HFFc6 (cell line): ENCODE measurements at regions not wholly inside any gene's neighbourhood (a gene's known extent, or its start where the extent isn't known, plus 50 kb on each side); places are given as distances from the start of the nearest gene placed in this dataset.

ENCODE experiments used
- DNase-seq: peaks from one replicate; pipeline ENCODE4 v3.0.0-alpha.2; 2018
- H3K27ac Mint-ChIP-seq: 2 replicates; pipeline ENCODE4 v1.8.0; 2020; ENCODE audit warnings: mild to moderate bottlenecking, mixed read lengths
- H3K27me3 Mint-ChIP-seq: 2 replicates; pipeline ENCODE4 v1.8.0; 2021; ENCODE audit warnings: mild to moderate bottlenecking, moderate library complexity, mixed read lengths; ENCODE audit not compliant: insufficient read depth
- H3K36me3 Mint-ChIP-seq: 2 replicates; pipeline ENCODE4 v1.8.0; 2021; ENCODE audit warnings: low read depth, mixed read lengths
- H3K4me1 Mint-ChIP-seq: 2 replicates; pipeline ENCODE4 v1.8.0; 2020; ENCODE audit warnings: low read depth, mixed read lengths
- H3K4me3 Mint-ChIP-seq: 2 replicates; pipeline ENCODE4 v1.8.0; 2020; ENCODE audit warnings: mild to moderate bottlenecking, moderate library complexity, mixed read lengths
- H3K9me3 Mint-ChIP-seq: 2 replicates; pipeline ENCODE4 v1.8.0; 2020; ENCODE audit warnings: mild to moderate bottlenecking, mixed read lengths
- CTCF ChIP-seq: fragments of 200-600 bp; sonication (generic); IDR thresholded peaks from 2 replicates; pipeline ENCODE4 v1.5.0; 2021; ENCODE audit warnings: antibody characterized with exemption, mild to moderate bottlenecking

GRCh38 chr5:124102486-124102885 is 590.5 kb downstream of the CSNK1G3 start:
- no peak for TF ChIP-seq CTCF
- no peak overlapping the region for H3K4me3 Mint-ChIP-seq
- no peak overlapping the region for H3K27ac Mint-ChIP-seq
- H3K27me3 Mint-ChIP-seq, result peaks cover 1% of the 10 kb centered on the region; the same call in 1 of the 2 replicates
- H3K9me3 Mint-ChIP-seq, result no peaks in the 10 kb centered on the region
- H3K4me1 Mint-ChIP-seq, result no peaks in the 10 kb centered on the region
- DNase-seq, result no peak
- no peaks in the 10 kb centered on the region for H3K36me3 Mint-ChIP-seq

- TF ChIP-seq CTCF, result no peak
- no peak overlapping the region for H3K27ac Mint-ChIP-seq
These were observed 581.7 kb downstream of the CSNK1G3 start for GRCh38 chr5:124093658-124094057.

GRCh38 chr5:124090115-124090514 is 578.1 kb downstream of the CSNK1G3 start:
- Mint-ChIP-seq H3K27me3 (peaks cover 2% of the 10 kb centered on the region; the same call in 1 of the 2 replicates), H3K27ac (no peak overlapping the region), H3K36me3 (no peaks in the 10 kb centered on the region), H3K4me1 (no peaks in the 10 kb centered on the region), H3K9me3 (peaks cover 3% of the 10 kb centered on the region; the same call in 1 of the 2 replicates), H3K4me3 (no peak overlapping the region)
- no peak for TF ChIP-seq CTCF
- no peak for DNase-seq

More at GRCh38 chr5:124093658-124094057, 581.7 kb downstream of the CSNK1G3 start:
- Mint-ChIP-seq H3K27me3 (no peaks in the 10 kb centered on the region), H3K4me1 (no peaks in the 10 kb centered on the region), H3K36me3 (no peaks in the 10 kb centered on the region), H3K4me3 (no peak overlapping the region), H3K9me3 (no peaks in the 10 kb centered on the region)
- no peak for DNase-seq

GRCh38 chr5:124089578-124089977 is 577.6 kb downstream of the CSNK1G3 start:
- Mint-ChIP-seq H3K4me3 (no peak overlapping the region), H3K27ac (no peak overlapping the region), H3K36me3 (no peaks in the 10 kb centered on the region), H3K4me1 (no peaks in the 10 kb centered on the region), H3K27me3 (peaks cover 2% of the 10 kb centered on the region; the same call in 1 of the 2 replicates), H3K9me3 (peaks cover 3% of the 10 kb centered on the region; the same call in 1 of the 2 replicates)
- no peak for DNase-seq
- TF ChIP-seq CTCF, result no peak

- H3K4me3 Mint-ChIP-seq, result no peak overlapping the region
- H3K27ac Mint-ChIP-seq, result no peak overlapping the region
These were observed 576.5 kb downstream of the CSNK1G3 start for GRCh38 chr5:124088289-124089032.

More at GRCh38 chr5:124088289-124089032, 576.5 kb downstream of the CSNK1G3 start:
- DNase-seq, result no peak
- peaks cover 3% of the 10 kb centered on the region; the same call in 1 of the 2 replicates for H3K9me3 Mint-ChIP-seq
- no peaks in the 10 kb centered on the region for H3K4me1 Mint-ChIP-seq
- H3K36me3 Mint-ChIP-seq, result no peaks in the 10 kb centered on the region
- peaks cover 2% of the 10 kb centered on the region; the same call in 1 of the 2 replicates for H3K27me3 Mint-ChIP-seq
- TF ChIP-seq CTCF, result no peak
